GM19467 (cell line): ENCODE measurements at regions not wholly inside any gene's neighbourhood (a gene's known extent, or its start where the extent isn't known, plus 50 kb on each side); places are given as distances from the start of the nearest gene placed in this dataset.

Experiments
- ATAC-seq: cut with Tn5 transposase; IDR thresholded peaks from one replicate; pipeline ENCODE4 v1.9.1; 2021; ENCODE audit warnings: mild to moderate bottlenecking, moderate library complexity; ENCODE audit not compliant: unreplicated experiment

GRCh38 chr11:110798201-110798900 lies 86.1 kb upstream of the ARHGAP20 start:
- ATAC-seq = no peak

GRCh38 chr11:110797453-110797852 lies 85.2 kb upstream of the ARHGAP20 start:
- no peak for ATAC-seq

- no peak for ATAC-seq
Measured at GRCh38 chr11:110795112-110795624, 82.9 kb upstream of the ARHGAP20 start.

- no peak for ATAC-seq
Measured at GRCh38 chr11:110793556-110793955, 81.3 kb upstream of the ARHGAP20 start.

GRCh38 chr11:110791621-110792020 lies 79.4 kb upstream of the ARHGAP20 start:
- ATAC-seq = no peak

- ATAC-seq = no peak
Measured at GRCh38 chr11:110787680-110788079, 75.4 kb upstream of the ARHGAP20 start.

GRCh38 chr11:110786226-110786902 lies 74.1 kb upstream of the ARHGAP20 start:
- ATAC-seq = no peak

- no peak for ATAC-seq
Measured at GRCh38 chr11:110785398-110785797, 73.2 kb upstream of the ARHGAP20 start.

GRCh38 chr11:110782616-110783015 lies 70.4 kb upstream of the ARHGAP20 start:
- ATAC-seq = no peak

GRCh38 chr11:110779108-110779507 lies 66.9 kb upstream of the ARHGAP20 start:
- ATAC-seq = no peak

GRCh38 chr11:110778343-110778742 lies 66.1 kb upstream of the ARHGAP20 start:
- no peak for ATAC-seq

- no peak for ATAC-seq
Measured at GRCh38 chr11:110777775-110778174, 65.5 kb upstream of the ARHGAP20 start.

- no peak for ATAC-seq
Measured at GRCh38 chr11:110776081-110776480, 63.8 kb upstream of the ARHGAP20 start.

- ATAC-seq = no peak
Measured at GRCh38 chr11:110774138-110775014, 62.1 kb upstream of the ARHGAP20 start.

GRCh38 chr11:110773442-110773841 lies 61.2 kb upstream of the ARHGAP20 start:
- no peak for ATAC-seq

- ATAC-seq = no peak
Measured at GRCh38 chr11:110772863-110773262, 60.6 kb upstream of the ARHGAP20 start.

GRCh38 chr11:110766316-110766715 lies 54.1 kb upstream of the ARHGAP20 start:
- no peak for ATAC-seq

GRCh38 chr11:110764485-110764884 lies 52.2 kb upstream of the ARHGAP20 start:
- ATAC-seq = no peak

- ATAC-seq = no peak
Measured at GRCh38 chr11:110763249-110764011, 51.2 kb upstream of the ARHGAP20 start.

- ATAC-seq = no peak
Measured at GRCh38 chr11:110762590-110762989, 50.4 kb upstream of the ARHGAP20 start.
